HUES6 (cell line): ENCODE measurements at regions not wholly inside any gene's neighbourhood (a gene's known extent, or its start where the extent isn't known, plus 50 kb on each side); places are given as distances from the start of the nearest gene placed in this dataset.

Experiments
- H3K27ac ChIP-seq: 2 replicates; pipeline ENCODE4 v1.7.0; 2013; ENCODE audit warnings: low read depth, mild to moderate bottlenecking, low read length, inconsistent platforms
- H3K27me3 ChIP-seq: 2 replicates; pipeline ENCODE4 v1.6.1; 2013; ENCODE audit warnings: low read length; ENCODE audit not compliant: control insufficient read depth, insufficient read depth
- H3K36me3 ChIP-seq: 2 replicates; pipeline ENCODE4 v1.6.1; 2013; ENCODE audit warnings: low read length; ENCODE audit not compliant: control insufficient read depth, insufficient read depth
- H3K4me1 ChIP-seq: 2 replicates; pipeline ENCODE4 v1.6.1; 2013; ENCODE audit warnings: low read length; ENCODE audit not compliant: control insufficient read depth, insufficient read depth
- H3K4me3 ChIP-seq: 2 replicates; pipeline ENCODE4 v1.5.1; 2013; ENCODE audit warnings: low read depth, low read length
- H3K9ac ChIP-seq: one replicate; pipeline ENCODE4 v1.6.1; 2013; ENCODE audit warnings: mild to moderate bottlenecking, low read length
- H3K9me3 ChIP-seq: 2 replicates; pipeline ENCODE4 v1.6.1; 2013; ENCODE audit warnings: low read depth, low read length; ENCODE audit not compliant: control insufficient read depth, insufficient read depth

GRCh38 chr1:43074709-43075108 is 97.4 kb downstream of the EBNA1BP2 start:
- H3K9me3 ChIP-seq: no peaks in the 10 kb centered on the region
- H3K27ac ChIP-seq: no peak overlapping the region
- H3K27me3 ChIP-seq: no peaks in the 10 kb centered on the region
- H3K9ac ChIP-seq: no peak overlapping the region
- no peaks in the 10 kb centered on the region for H3K36me3 ChIP-seq
- peaks cover 13% of the 10 kb centered on the region for H3K4me1 ChIP-seq
- H3K4me3 ChIP-seq: no peak overlapping the region

GRCh38 chr1:43074244-43074643 is 97.8 kb downstream of the EBNA1BP2 start:
- Histone ChIP-seq H3K9ac (no peak overlapping the region), H3K27ac (no peak overlapping the region), H3K27me3 (no peaks in the 10 kb centered on the region), H3K4me3 (no peak overlapping the region), H3K4me1 (peaks cover 18% of the 10 kb centered on the region), H3K36me3 (no peaks in the 10 kb centered on the region), H3K9me3 (no peaks in the 10 kb centered on the region)

- Histone ChIP-seq H3K9ac (no peak overlapping the region), H3K4me3 (no peak overlapping the region), H3K27me3 (no peaks in the 10 kb centered on the region), H3K36me3 (no peaks in the 10 kb centered on the region), H3K27ac (no peak overlapping the region), H3K4me1 (peaks cover 24% of the 10 kb centered on the region), H3K9me3 (no peaks in the 10 kb centered on the region)
Measured at GRCh38 chr1:43073490-43074230, 98.4 kb downstream of the EBNA1BP2 start.

GRCh38 chr1:43072314-43072713 is 99.8 kb downstream of the EBNA1BP2 start:
- no peaks in the 10 kb centered on the region for H3K36me3 ChIP-seq
- no peaks in the 10 kb centered on the region for H3K9me3 ChIP-seq
- no peak overlapping the region for H3K4me3 ChIP-seq
- H3K27ac ChIP-seq: no peak overlapping the region
- H3K9ac ChIP-seq: no peak overlapping the region
- H3K4me1 ChIP-seq: peaks cover 24% of the 10 kb centered on the region
- no peaks in the 10 kb centered on the region; the same call in 1 of the 2 replicates for H3K27me3 ChIP-seq

- Histone ChIP-seq H3K4me1 (peaks cover 24% of the 10 kb centered on the region), H3K27me3 (no peaks in the 10 kb centered on the region; the same call in 1 of the 2 replicates), H3K9me3 (no peaks in the 10 kb centered on the region), H3K4me3 (no peak overlapping the region), H3K36me3 (no peaks in the 10 kb centered on the region), H3K27ac (no peak overlapping the region), H3K9ac (no peak overlapping the region)
Measured at GRCh38 chr1:43071241-43071640, 100.8 kb downstream of the EBNA1BP2 start.

- H3K9me3 ChIP-seq: no peaks in the 10 kb centered on the region
- no peak overlapping the region for H3K27ac ChIP-seq
- no peaks in the 10 kb centered on the region; the same call in 1 of the 2 replicates for H3K27me3 ChIP-seq
- no peak overlapping the region for H3K4me3 ChIP-seq
- no peaks in the 10 kb centered on the region for H3K36me3 ChIP-seq
- H3K9ac ChIP-seq: peak overlapping the region; percentile 44
- peaks cover 24% of the 10 kb centered on the region for H3K4me1 ChIP-seq
Measured at GRCh38 chr1:43069461-43070050, 102.5 kb downstream of the EBNA1BP2 start.

GRCh38 chr1:43068911-43069310 is 103.2 kb downstream of the EBNA1BP2 start:
- H3K4me1 ChIP-seq: peaks cover 24% of the 10 kb centered on the region

GRCh38 chr1:43067977-43068751 is 103.9 kb downstream of the EBNA1BP2 start:
- H3K9ac ChIP-seq: peak overlapping the region; percentile 13
- peak overlapping the region; percentile 11; the same call in 1 of the 2 replicates for H3K27ac ChIP-seq
- no peak overlapping the region; the same call in 1 of the 2 replicates for H3K4me3 ChIP-seq

More at GRCh38 chr1:43068911-43069310, 103.2 kb downstream of the EBNA1BP2 start:
- H3K36me3 ChIP-seq: no peaks in the 10 kb centered on the region
- peak overlapping the region; percentile 13 for H3K9ac ChIP-seq
- no peak overlapping the region for H3K4me3 ChIP-seq
- no peaks in the 10 kb centered on the region; the same call in 1 of the 2 replicates for H3K27me3 ChIP-seq
- no peaks in the 10 kb centered on the region for H3K9me3 ChIP-seq
- H3K27ac ChIP-seq: no peak overlapping the region; the same call in 1 of the 2 replicates

GRCh38 chr1:43067233-43067745 is 104.8 kb downstream of the EBNA1BP2 start:
- H3K9ac ChIP-seq: no peak overlapping the region
- no peak overlapping the region for H3K4me3 ChIP-seq
- peaks cover 23% of the 10 kb centered on the region for H3K4me1 ChIP-seq
- no peaks in the 10 kb centered on the region; the same call in 1 of the 2 replicates for H3K27me3 ChIP-seq
- no peaks in the 10 kb centered on the region for H3K36me3 ChIP-seq
- H3K9me3 ChIP-seq: no peaks in the 10 kb centered on the region
- H3K27ac ChIP-seq: no peak overlapping the region

More at GRCh38 chr1:43067977-43068751, 103.9 kb downstream of the EBNA1BP2 start:
- Histone ChIP-seq H3K4me1 (peaks cover 20% of the 10 kb centered on the region), H3K27me3 (no peaks in the 10 kb centered on the region; the same call in 1 of the 2 replicates), H3K9me3 (no peaks in the 10 kb centered on the region), H3K36me3 (no peaks in the 10 kb centered on the region)

GRCh38 chr1:43066578-43066977 is 105.5 kb downstream of the EBNA1BP2 start:
- Histone ChIP-seq H3K9me3 (no peaks in the 10 kb centered on the region), H3K36me3 (no peaks in the 10 kb centered on the region), H3K9ac (no peak overlapping the region), H3K4me1 (peaks cover 30% of the 10 kb centered on the region), H3K4me3 (no peak overlapping the region), H3K27ac (no peak overlapping the region), H3K27me3 (no peaks in the 10 kb centered on the region; the same call in 1 of the 2 replicates)
